GM23248 (cell line): ENCODE measurements at regions not wholly inside any gene's neighbourhood (a gene's known extent, or its start where the extent isn't known, plus 50 kb on each side); places are given as distances from the start of the nearest gene placed in this dataset.

Source experiments
- EZH2 ChIP-seq: fragments of 200-600 bp; sonication (generic); IDR thresholded peaks from 2 replicates; pipeline ENCODE4 v1.6.1; 2018; ENCODE audit warnings: antibody characterized with exemption, mild to moderate bottlenecking; ENCODE audit not compliant: insufficient read depth, poor library complexity, severe bottlenecking
- EZH2phosphoT487 ChIP-seq: fragments of 200-600 bp; sonication (generic); IDR thresholded peaks from 2 replicates; pipeline ENCODE4 v1.6.1; 2018; ENCODE audit warnings: antibody characterized with exemption, moderate library complexity, mild to moderate bottlenecking, low read depth; ENCODE audit not compliant: insufficient read depth

DNA sequence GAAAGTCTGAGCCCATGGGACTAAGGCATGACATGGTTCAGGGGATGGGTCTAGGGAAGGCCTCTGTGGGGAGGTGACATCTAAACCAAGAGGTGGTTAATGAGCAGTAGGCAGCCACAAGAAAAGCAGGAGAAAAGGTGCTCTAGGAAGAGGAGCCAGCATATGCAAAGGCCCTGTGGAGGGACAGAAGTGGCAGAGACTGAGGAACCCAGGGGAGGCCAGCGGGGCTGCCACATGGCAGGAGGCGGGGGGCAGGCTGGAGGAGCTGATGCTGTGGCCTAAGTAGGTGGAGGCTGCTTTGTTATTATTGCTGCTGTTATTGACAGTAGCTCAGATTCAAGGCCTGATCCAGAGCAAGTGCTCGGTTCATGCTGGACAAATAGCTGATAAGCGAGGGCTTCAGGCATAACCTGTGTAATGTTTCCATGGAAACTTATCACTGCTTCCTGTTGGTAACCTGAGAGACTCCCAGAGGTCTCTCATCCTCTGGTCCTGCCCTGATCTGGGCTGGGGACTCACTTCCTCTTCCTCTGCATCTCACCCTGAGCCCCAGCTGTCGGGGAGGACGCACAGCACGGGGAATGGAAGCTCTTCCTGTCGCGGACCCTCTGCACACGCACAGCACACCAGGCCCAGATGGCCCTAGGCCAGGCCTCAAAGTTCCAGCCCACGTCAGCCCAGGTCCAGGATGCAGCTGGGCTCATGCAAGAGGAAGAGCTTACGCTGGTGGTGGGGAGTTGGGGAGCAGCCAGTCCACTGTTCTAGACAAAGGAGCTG, 75.2 kb upstream of the TP53I11 start:
- no peak for TF ChIP-seq EZH2
- no peak for TF ChIP-seq EZH2phosphoT487
